ENCODE measurements at regions not wholly inside any gene's neighbourhood (a gene's known extent, or its start where the extent isn't known, plus 50 kb on each side); places are given as distances from the start of the nearest gene placed in this dataset.
A peak's percentile ranks its signal among the peaks of the same experiment; 100 is the strongest.

- peak; percentile 78 for TF ChIP-seq CTCF (IDR thresholded peaks at IDR 0.05; ENCODE audit: poor library complexity)
- no peak for TF ChIP-seq EZH2phosphoT487 (IDR thresholded peaks at IDR 0.05; ENCODE audit: low read depth, severe bottlenecking, unreplicated experiment)
- Histone ChIP-seq H3K9me2 (replicated peaks; ENCODE audit: insufficient read depth) (no peaks in the 10 kb centered on the region), H3K36me3 (replicated peaks; ENCODE audit: insufficient read depth, low read depth) (no peaks in the 10 kb centered on the region), H3K4me1 (ENCODE audit: insufficient read depth) (peaks cover 5% of the 10 kb centered on the region), H3K79me2 (no peaks in the 10 kb centered on the region), H3K9me3 (ENCODE audit: low read depth) (no peaks in the 10 kb centered on the region), H3K27ac (no peak overlapping the region), H2AFZ (no peak overlapping the region), H3K4me2 (no peak overlapping the region), H4K20me1 (ENCODE audit: insufficient read depth, poor library complexity, severe bottlenecking) (no peaks in the 10 kb centered on the region), H3K27me3 (no peaks in the 10 kb centered on the region), H3K4me3 (no peak overlapping the region)
- WGBS (ENCODE audit: low lambda C conversion rate, missing lambda C conversion rate) = 36% methylated on average over 8 of the region's 8 CpGs
- DNase-seq (ENCODE audit: low spot score) = peak; percentile 46
Observed at GRCh38 chr18:6543330-6543908, 128.7 kb upstream of the L3MBTL4 start.

- Histone ChIP-seq H2AFZ (no peak overlapping the region), H3K36me3 (replicated peaks; ENCODE audit: insufficient read depth, low read depth) (no peaks in the 10 kb centered on the region), H3K4me3 (no peak overlapping the region), H4K20me1 (ENCODE audit: insufficient read depth, poor library complexity, severe bottlenecking) (no peaks in the 10 kb centered on the region), H3K27me3 (no peaks in the 10 kb centered on the region), H3K9me3 (ENCODE audit: low read depth) (no peaks in the 10 kb centered on the region), H3K4me2 (no peak overlapping the region), H3K9me2 (replicated peaks; ENCODE audit: insufficient read depth) (no peaks in the 10 kb centered on the region), H3K4me1 (ENCODE audit: insufficient read depth) (no peaks in the 10 kb centered on the region), H3K27ac (peak overlapping the region; percentile 32), H3K79me2 (no peaks in the 10 kb centered on the region)
- TF ChIP-seq EZH2phosphoT487 (IDR thresholded peaks at IDR 0.05; ENCODE audit: low read depth, severe bottlenecking, unreplicated experiment) (no peak), EZH2 (IDR thresholded peaks at IDR 0.05; ENCODE audit: borderline replicate concordance) (no peak), CTCF (IDR thresholded peaks at IDR 0.05; ENCODE audit: poor library complexity) (no peak)
- no peak for DNase-seq (ENCODE audit: low spot score)
- 75% methylated on average over 4 of the region's 4 CpGs for WGBS (ENCODE audit: low lambda C conversion rate, missing lambda C conversion rate)
Observed at GRCh38 chr18:6546229-6546628, 131.5 kb upstream of the L3MBTL4 start.

- no peak for TF ChIP-seq EZH2phosphoT487 (IDR thresholded peaks at IDR 0.05; ENCODE audit: low read depth, severe bottlenecking, unreplicated experiment)
- TF ChIP-seq EZH2 (IDR thresholded peaks at IDR 0.05; ENCODE audit: borderline replicate concordance) = no peak
- no peak for TF ChIP-seq CTCF (IDR thresholded peaks at IDR 0.05; ENCODE audit: poor library complexity)
- no peaks in the 10 kb centered on the region for H3K36me3 ChIP-seq (replicated peaks; ENCODE audit: insufficient read depth, low read depth)
- no peak for DNase-seq (ENCODE audit: low spot score)
- no peak overlapping the region for H2AFZ ChIP-seq
- no peaks in the 10 kb centered on the region for H4K20me1 ChIP-seq (ENCODE audit: insufficient read depth, poor library complexity, severe bottlenecking)
- no peaks in the 10 kb centered on the region for H3K9me2 ChIP-seq (replicated peaks; ENCODE audit: insufficient read depth)
- no peaks in the 10 kb centered on the region for H3K27me3 ChIP-seq
- H3K4me1 ChIP-seq (ENCODE audit: insufficient read depth) = no peaks in the 10 kb centered on the region
- no peaks in the 10 kb centered on the region for H3K9me3 ChIP-seq (ENCODE audit: low read depth)
- H3K4me2 ChIP-seq = no peak overlapping the region
- H3K27ac ChIP-seq = no peak overlapping the region
- no peak overlapping the region for H3K4me3 ChIP-seq
- no peaks in the 10 kb centered on the region for H3K79me2 ChIP-seq
- 77% methylated on average over 1 of the region's 1 CpG for WGBS (ENCODE audit: low lambda C conversion rate, missing lambda C conversion rate)
Observed at GRCh38 chr18:6547476-6547875, 132.8 kb upstream of the L3MBTL4 start.
